Bone marrow (tissue), 2 donors: ENCODE measurements at regions not wholly inside any gene's neighbourhood (a gene's known extent, or its start where the extent isn't known, plus 50 kb on each side); places are given as distances from the start of the nearest gene placed in this dataset.

Source experiments
- DNase-seq, 2 donors: peaks; one replicate each; lab custom pipeline; 2025; lab: John Stamatoyannopoulos, UW

DNA sequence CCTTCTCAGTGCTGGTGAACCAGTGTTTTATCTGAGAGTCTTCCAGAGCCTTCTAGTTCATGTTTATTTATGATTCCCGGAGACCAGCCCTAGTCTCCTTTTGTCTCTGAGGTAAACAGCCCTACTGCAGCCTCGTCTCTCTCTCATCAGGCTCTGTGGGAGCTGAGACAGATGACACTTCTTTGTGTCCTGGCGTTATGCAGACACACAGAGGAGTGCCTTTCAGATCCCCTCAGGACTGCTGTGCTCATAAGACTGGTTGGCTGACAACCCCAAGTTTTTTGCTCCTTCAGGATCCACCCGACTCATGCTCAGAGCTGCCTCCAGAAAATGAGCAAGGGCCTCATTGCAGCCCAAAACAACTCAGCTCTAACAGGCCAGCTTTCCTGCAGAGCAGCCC lies 523.8 kb upstream of the SPHKAP start:
- DNase-seq, result no peak

DNA sequence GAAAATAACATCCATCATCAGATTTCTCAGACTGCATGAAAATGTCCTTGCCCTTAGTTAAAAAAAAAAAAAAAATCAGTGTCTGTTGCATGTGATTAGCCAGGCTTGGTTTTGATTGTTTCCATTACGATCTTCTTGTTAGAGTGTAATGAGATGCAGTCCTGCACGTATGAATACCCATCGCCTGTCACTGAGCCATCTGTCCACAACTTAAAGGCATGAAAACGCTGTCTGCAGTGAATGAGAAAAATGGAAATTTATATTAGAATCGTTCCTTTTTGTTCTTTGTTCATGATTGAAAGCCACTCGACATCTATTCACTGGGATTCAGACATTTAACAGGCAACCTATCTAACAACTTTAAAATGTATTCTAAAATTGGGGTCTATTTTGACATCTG lies 521.7 kb upstream of the SPHKAP start:
- DNase-seq, result no peak

DNA sequence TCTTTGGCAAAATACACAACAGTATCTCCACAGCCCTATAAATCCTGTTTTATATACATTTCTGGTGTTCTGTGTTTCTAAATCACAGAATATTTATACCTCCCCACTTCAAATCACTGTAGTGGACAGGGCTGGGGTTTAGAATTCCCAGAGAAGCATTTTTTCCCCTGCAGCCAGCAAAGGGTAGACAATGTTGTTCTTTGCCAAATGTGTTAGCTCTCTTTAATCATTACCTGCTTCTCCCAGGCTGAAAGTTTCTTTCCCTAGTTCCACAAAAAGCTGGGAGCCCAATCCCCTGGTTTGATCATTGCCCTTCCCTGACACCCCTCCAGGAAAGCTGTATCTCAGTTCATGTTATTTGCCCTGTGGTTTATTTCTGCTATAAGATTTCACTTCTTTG lies 520.0 kb upstream of the SPHKAP start:
- no peak for DNase-seq

DNA sequence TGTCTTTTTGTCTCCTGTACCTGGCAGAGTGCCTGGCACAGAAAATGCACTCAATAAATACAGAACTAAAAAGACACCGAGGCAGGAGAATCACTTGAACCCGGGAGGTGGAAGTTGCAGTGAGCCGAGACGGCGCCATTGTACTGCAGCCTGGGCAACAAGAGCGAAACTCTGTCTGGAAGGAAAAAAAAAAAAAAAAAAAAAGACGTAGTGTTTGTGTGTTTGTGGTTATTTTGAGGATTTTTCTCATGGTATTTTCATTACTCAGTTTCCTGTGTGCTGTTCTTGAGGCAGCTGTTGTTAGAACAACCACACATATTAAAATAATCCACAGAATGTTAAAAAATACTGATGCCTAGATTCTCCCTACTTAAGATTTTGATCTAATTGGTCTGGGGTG lies 519.2 kb upstream of the SPHKAP start:
- DNase-seq, result no peak

DNA sequence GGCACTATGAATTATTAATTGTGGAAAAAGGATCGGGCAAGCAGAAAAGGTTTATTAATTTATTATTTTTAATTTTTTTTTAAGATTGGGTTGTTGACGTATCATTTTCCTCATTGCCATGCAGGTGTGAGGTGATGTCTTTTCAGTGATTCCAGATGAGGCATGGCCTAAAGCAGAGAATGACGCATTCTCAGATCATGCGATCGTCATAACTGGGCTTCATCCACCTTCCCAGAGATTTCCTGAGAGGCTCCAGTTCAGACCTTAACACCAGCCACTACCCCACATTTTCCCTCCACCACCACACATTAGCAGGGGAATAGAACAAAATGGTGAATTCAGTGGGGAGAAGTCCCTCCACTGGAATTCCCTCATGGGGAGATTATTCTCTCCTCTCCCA lies 518.4 kb upstream of the SPHKAP start:
- no peak for DNase-seq

DNA sequence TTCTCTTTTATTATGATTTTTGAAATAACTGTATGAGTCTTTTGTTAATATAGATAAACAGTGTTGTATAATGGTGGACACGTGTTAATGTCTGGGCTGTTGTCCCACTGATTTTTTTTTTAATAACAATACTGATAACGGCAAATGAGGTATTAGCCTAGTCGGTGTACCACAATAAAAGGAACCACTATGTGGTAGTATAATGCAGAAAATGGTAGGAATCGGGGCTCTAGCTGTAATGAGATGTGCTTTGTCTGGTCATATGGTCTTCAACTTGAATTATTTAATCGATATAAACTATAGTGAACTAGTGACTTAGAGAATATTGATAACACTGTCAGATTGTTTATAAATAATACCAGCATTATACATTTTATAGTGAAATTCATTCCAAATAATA lies 517.9 kb upstream of the SPHKAP start:
- no peak for DNase-seq

DNA sequence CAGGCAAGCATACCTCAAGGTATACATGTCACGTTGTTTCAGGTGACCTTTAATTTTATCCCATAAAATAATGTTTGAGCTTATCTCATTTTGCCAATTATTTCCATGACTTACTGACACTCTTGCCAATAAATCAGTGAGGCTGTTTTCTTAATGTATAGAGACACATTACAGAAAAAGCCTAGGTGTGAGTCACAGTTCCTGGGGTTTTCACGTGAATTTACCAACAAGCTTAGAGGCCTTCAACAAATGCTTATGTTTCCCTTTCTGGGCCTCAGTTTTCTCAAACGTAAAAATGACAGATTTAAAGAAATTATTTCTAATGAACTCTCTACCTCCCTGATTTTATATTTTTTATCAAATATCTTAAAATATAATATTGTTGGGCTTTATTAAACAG lies 517.5 kb upstream of the SPHKAP start:
- DNase-seq, result no peak

DNA sequence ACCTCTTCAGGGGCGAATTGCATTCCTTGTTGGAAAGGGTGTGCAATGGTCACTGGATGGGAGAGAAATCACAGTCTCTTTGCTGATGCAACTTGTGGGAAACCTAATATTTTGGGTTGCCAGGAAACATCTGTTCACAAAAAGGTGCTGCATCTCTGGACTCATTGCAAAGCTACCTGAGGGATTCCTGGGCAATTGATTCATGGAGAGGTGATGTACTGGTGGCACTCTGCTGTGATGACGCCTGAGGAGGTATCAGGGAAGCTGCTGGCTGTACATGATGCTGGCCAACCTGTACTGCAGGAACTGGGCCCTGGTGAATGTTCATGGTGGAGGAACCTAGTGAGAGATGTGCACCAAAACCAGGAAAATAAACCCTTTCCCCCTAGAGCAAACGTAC lies 516.0 kb upstream of the SPHKAP start:
- no peak for DNase-seq

DNA sequence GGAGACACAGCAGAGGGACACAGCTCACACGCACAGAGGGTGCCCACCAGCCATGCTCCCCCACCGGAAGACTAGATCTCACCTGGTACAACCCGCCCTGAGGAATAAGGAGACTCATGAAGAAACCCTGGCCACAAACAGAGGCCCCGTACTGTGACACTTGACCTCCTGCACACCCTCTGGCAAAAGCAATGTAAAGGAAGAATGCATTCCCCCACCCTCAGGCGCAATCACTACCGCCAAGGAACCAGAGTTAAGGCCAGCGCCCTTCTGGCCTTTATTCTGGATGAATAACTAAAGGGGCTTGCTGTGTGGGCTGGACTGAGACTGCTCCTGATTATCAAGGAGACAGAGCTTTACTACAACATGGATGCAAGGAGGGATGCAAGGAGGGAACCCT lies 509.2 kb upstream of the SPHKAP start:
- no peak for DNase-seq

DNA sequence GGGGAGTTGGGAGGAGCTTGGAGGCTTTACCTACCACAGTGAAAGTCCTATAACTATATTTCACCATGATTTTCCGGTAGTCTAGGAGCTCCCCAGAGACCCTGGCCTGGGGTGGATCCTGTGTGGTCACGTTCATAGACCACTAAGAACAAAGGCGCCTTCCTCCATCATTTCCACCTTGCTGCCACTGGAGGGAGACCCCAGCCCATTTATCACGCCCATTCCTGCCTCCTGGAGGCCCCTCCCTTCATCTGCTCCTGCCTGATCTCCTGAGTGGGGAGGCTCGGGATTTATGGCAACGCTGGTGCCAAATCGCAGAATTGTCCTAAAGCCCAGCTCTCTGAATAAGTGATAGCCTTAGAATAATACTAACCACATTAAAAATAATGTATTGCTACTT lies 507.6 kb upstream of the SPHKAP start:
- no peak for DNase-seq

DNA sequence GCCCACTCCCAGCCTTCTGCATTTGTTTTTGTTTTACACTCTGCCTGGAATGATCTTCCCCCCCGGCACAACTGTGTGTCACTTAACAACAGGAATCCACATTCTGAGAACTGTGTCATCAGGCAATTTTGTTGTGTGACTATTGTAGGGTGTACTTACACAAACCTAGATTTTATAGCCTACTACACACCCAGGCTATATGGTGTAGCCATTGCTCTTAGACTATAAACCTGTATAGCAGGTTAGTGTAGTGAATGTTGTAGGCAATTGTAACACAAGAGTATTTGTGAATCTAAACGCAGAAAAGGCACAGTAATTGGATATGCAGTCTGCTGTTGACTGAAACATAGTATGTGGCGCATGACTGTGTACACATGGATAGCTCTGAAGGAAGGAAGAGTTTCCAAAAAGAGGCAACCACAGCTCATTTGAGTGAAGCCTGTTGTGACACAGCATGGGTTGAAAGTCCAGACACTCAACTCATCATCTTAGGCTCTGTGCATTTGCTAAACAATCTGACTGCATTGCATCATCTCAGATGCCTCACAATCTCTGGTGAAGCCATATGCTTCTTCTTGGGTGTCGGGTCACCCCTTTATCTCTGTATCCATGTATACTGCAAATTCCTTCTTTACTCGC lies 506.6 kb upstream of the SPHKAP start:
- no peak for DNase-seq

DNA sequence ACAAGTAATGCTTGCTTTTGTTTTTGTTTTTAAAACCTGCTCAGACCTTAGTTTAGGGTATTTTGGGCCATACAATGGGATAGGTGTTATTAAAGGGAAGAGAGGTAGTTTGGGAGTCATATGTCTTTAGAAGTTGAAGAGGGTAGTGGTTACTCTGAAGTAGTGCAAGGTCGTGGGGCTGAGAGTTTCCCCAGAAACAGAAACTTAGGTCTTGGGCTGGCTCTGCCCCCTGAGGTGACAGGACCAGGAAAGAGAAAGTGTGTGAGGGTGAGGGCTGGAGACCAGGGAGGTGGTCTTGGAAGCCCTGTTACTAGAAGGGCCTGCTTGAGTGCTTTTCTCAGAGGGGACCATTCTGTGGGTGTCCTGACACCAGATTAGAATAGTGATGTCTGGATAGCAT lies 500.5 kb upstream of the SPHKAP start:
- DNase-seq, result no peak

DNA sequence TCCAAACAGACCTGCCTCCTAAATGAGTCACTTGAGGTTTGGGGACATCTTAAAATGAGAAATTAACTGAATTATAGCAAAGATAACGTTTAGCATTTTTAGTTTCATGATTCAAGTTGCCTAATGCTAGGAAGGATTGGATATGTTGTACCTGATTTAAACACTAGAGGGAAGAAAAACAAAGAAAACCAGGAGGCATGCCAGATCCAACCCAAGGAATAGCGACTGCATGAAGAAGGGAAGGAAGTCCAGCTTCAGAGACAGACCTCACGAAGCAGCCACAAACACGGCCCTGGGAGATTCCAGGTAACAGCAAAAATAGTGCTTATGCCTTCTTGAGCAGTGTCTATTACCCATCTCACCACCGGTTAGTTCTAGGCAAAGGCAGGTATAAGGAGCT lies 499.9 kb upstream of the SPHKAP start:
- DNase-seq, result no peak

DNA sequence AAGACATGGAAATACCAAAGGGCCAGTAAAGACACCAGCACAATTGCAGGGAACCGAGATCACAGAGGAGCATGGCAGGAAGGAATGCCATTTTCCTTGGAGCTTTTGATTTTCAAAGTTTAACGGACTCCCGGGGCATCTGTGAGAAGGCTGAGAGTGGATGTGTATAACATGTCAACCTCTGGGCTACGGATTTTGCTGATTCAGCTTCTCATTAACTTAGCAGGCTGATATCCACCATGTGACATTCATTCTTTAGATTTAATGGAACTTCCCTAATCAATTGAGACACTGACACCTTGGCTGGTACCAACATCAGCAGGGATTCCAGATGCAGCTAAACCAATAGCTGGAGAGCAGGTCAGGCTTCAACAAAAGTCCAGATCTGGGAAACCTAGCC lies 496.6 kb upstream of the SPHKAP start:
- no peak for DNase-seq

DNA sequence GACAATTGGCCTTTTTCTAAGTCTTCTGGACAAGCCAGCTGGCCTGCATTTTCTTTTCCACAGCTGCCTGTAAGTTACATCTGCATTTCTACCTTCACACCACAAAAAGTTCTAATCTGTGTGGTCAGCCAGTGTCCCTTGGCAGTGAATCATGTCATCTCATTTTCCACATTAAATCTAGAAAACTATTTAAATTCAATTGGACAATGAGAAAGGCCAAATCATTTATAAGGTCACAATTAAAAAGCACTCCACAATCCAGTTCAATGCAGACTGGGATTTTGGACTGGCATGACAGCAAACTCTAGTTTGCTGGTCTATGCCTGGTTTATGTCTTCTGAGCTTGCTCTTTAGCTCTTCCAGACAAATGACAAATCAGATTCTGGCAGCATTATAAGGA lies 494.2 kb upstream of the SPHKAP start:
- DNase-seq, result no peak

DNA sequence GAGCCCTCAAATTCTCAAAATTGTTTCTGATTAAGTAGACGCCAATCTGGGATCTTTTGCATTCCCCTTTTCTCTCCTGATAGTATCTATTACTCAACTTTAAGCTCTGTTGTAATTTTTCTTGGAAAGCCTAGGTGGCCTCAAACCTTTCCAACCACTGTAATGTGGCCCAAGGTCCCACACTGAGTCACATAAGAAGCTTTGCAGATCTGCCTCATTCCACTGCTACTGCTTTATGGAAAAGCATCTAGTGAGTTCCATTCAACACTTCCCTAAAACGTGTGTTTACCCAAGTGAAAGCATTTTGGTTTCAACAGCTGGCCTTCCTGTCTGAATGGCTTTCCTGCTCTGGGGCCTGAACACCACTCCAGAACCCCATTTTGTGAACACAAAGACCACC lies 493.6 kb upstream of the SPHKAP start:
- no peak for DNase-seq

DNA sequence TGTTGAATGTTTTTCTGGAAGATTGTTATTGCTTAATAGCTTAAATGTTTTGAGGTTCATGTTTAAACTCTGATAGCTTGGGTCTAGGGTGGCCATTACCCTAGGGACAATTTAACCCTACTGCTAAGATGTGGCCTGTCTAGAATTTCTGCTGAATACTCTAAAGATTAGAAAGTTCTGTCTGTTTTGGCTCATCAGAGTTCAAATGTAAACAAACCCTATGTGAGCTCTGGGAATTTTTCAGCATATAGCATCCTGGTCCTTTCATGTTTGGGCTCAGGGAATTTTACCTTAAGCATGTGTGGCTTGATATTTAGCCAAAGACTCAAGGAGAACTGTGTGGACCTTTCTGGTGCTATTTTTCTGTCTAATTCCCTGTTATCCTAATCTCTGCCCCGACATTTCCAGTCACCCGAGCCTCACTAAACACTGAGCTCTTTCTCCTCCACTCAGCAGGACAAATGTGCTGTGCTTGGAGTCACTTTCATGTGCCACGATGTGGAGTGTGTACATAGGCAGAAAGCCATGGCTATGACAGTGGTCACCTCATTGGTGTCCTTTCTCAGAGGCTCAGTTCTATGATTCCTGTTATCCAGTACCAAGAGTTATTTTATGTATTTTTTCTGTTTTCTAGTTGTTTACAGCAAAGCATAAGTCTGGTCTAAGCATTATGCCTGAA lies 492.5 kb upstream of the SPHKAP start:
- DNase-seq, result no peak

DNA sequence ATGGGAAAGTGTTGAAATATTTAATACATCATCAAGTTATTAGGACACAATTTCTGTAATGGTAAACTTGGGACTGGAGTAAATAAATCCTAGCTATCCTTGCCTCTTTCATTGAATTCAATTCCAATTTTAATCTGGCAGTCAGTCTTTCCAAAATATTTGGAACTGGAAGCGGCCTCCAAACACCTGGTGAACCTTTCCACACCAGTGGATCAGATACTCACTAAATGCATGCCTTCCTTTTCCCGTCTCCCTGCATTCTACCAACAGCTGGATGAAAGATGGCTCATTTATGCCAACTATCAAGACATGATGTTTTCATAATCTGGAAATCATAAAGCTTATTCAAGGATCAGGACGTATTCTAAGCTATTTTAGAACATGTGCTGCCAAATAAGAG lies 488.2 kb upstream of the SPHKAP start:
- DNase-seq, result no peak

DNA sequence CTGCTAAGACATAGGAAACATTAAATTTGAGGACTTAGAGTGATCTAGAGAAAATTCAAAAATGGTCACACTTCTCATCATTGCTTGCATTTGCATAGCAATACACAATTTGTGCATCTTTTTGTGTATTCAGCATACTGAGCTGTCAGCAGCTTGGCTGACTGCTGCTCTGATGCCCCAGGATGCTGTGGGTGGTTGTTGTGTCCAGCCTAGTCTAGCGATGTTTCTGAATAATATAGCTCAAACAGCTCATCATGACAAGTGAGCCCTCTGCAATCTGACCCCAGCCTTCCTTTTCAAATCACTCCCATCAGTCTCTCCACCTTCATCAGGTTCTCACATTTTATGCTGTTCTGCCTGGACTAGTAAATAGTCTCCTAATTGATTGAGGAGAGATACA lies 483.7 kb upstream of the SPHKAP start:
- no peak for DNase-seq

DNA sequence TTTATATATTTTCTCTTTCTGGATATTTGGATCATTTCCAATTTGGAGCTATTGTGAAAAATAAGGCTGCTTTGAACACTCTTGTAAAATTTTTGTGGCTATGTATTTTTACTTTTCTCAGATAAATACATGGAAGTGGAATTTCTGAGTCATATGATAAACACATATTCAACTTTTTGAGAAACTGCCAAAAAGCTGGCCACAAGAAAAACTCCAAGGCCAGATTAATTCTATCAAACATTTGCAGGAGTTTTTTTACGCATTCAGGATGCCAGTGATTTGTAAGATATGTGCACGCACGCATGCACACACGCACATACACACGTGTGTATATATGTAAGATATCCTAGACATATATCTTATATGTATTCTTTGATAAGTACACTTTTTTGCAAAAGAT lies 477.5 kb upstream of the SPHKAP start:
- DNase-seq, result no peak

DNA sequence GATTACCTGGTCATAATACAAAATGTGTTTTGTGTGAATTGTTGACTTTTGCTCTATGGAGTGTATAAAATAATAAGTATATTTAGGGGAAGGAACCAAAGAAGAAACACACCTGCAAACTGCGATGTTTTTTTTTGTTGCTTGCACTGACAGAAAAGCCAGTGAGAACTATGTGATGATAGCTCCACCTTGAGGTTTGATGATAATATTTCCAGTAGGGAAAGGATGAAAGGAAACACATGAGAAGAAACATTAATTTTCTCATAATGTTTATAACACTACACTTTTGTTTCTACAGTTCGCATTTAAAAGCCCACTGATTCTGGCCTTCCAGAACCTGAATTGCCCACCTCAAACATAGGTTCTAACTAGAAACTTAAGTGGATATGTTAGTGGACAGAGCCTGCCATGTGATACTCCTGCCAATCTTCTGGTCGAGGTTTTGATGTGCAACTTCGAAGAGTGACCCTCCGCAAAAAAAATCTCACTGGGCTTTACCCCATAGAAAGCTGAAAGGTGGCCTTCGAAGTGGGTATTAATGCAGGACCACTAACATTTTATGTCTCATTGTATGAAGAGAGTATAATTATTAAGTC lies 476.4 kb upstream of the SPHKAP start:
- no peak for DNase-seq

DNA sequence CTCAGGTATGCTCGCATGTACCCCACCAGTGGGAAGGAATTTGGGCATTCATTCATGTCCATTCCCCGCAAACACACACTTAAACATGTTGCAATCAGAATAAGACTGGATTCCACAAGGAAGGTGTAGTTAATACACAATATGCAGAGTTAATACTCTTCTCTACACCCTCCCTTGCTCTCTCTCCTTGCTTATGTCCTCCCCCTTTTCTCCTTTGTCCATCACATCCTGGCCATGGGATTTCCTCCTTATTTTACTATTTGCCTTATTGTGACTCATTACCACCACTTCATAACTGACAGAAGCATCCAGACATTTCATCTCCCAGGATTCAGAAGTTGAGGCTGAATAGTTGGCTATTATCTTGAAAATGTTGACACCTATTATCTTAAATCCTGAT lies 473.8 kb upstream of the SPHKAP start:
- no peak for DNase-seq

DNA sequence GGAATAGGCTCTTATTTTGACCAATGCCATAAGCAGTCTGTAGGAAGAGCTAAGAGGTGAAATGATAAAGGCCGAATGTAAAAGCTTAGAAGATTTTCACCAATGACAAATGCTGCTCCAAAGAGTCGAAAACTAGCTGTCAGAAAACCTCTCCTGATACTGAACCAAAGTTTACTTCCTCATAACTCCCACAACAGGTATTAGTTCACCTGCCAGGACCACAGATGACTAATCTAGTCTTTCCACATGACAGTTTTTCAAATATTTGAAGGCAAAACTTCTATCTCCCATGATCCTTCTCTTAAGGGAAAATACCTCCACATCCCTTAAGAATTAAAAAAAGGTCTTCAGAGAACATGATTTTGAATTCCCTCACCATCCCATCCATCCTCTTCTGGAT lies 473.2 kb upstream of the SPHKAP start:
- no peak for DNase-seq

DNA sequence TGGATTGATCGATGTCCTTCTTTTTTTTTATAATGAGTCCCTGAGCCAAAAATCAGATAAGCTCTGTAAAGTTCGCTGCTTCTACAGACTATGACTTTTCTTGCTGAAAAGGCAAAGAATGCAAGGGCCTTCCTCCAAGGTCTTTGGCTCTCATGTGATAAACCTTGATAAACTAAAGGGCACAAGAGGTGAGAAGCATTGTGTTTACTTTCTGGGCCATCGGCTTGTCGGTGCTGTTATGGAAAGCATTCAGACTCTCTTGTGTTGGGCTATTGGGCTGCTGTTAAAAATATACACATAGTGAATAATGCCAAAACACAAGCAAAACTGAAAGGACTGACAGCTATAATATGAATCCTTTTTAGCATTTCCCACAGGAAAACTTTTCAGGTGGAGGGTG lies 472.4 kb upstream of the SPHKAP start:
- no peak for DNase-seq
